Transverse colon (tissue), 4 donors: ENCODE measurements at regions not wholly inside any gene's neighbourhood (a gene's known extent, or its start where the extent isn't known, plus 50 kb on each side); places are given as distances from the start of the nearest gene placed in this dataset.

Experiments
- DNase-seq: peaks from one replicate; pipeline ENCODE4 v3.0.0-alpha.2; 2019
- H3K27ac ChIP-seq, 4 donors: fragments of 200-600 bp; sonication (generic); 2 replicates each; pipeline ENCODE4 v1.5.1; 2016 to 2018; ENCODE audit warnings: inconsistent platforms in 4 of 4
- H3K27me3 ChIP-seq: fragments of 200-600 bp; sonication (generic); 2 replicates; pipeline ENCODE4 v1.5.1; 2017; ENCODE audit warnings: inconsistent platforms
- H3K36me3 ChIP-seq, 4 donors: fragments of 200-600 bp; sonication (generic); 2 replicates each; pipeline ENCODE4 v1.5.1; 2017 to 2019; ENCODE audit warnings: inconsistent platforms in 4 of 4
- H3K4me1 ChIP-seq, 4 donors: fragments of 200-600 bp; sonication (generic); 2 replicates each; pipeline ENCODE4 v1.5.1; 2017 to 2020; ENCODE audit warnings: inconsistent platforms in 4 of 4
- H3K4me3 ChIP-seq, 4 donors: fragments of 200-600 bp; sonication (generic); 1 replicate in 1 of 4; 2 replicates in 3 of 4; pipeline versions ENCODE4 v1.5.1 to v1.6.1; 2017 to 2019; ENCODE audit warnings: inconsistent platforms in 4 of 4
- H3K9me3 ChIP-seq, 2 donors: fragments of 200-600 bp; sonication (generic); 2 replicates each; pipeline ENCODE4 v1.5.1; 2017 to 2019; ENCODE audit warnings: inconsistent platforms in 2 of 2
- CTCF ChIP-seq, 5 experiments: fragments of 200-600 bp in 3 of 5; fragments of 450-650 bp in 2 of 5; sonication (generic) in 3 of 5; IDR thresholded peaks; 1 replicate in 2 of 5; 2 replicates in 3 of 5; pipeline ENCODE4 v1.5.1; 2016 to 2017; ENCODE audit warnings: antibody characterized with exemption in 5 of 5, inconsistent platforms in 3 of 5, mild to moderate bottlenecking in 2 of 5, moderate library complexity in 1 of 5
- EP300 ChIP-seq: sonication (generic); formaldehyde crosslinking; IDR thresholded peaks from one replicate; pipeline ENCODE4 v1.6.1; 2017; ENCODE audit warnings: antibody characterized with exemption, low read depth
- POLR2A ChIP-seq: fragments of 450-650 bp; IDR thresholded peaks from one replicate; pipeline ENCODE4 v1.6.1; 2016; ENCODE audit warnings: antibody characterized with exemption, mild to moderate bottlenecking, moderate library complexity
- POLR2AphosphoS5 ChIP-seq, 3 donors: sonication (generic); formaldehyde crosslinking; IDR thresholded peaks; one replicate each; pipeline ENCODE4 v1.6.1; 2016; ENCODE audit warnings: antibody characterized with exemption in 3 of 3
- WGBS, 2 donors: methylation state at CpG; one replicate each; pipeline ENCODE4 v1.1.5; 2018; ENCODE audit warnings: low coverage in 1 of 2; 5-methylcytosine and 5-hydroxymethylcytosine counted together
- in situ Hi-C, 4 donors: fragments of 200-750 bp; cut with MboI; loops; one replicate each; pipeline versions ENCODE4 v1.15.0 to v1.15.1; 2017; ENCODE audit warnings: low sequenced_read_pairs in 3 of 4, low pct_ligation_motif_present in 1 of 4, low pct_unique_long_range_greater_than_20kb in 1 of 4
- intact Hi-C: fragments of 100-400 bp; cut with DNase I; formaldehyde crosslinking; loops from one replicate; pipeline ENCODE4 v1.15.1; 2023; ENCODE audit warnings: low total_unique reads

- no peaks in the 10 kb centered on the region for H3K27me3 ChIP-seq
- no peak for TF ChIP-seq EP300
- TF ChIP-seq POLR2AphosphoS5 (IDR thresholded peaks at IDR 0.05) = no peak
- no peak for TF ChIP-seq CTCF (IDR thresholded peaks at IDR 0.05)
- TF ChIP-seq POLR2A = no peak
- H3K36me3 ChIP-seq = no peaks in the 10 kb centered on the region
- no peaks in the 10 kb centered on the region for H3K9me3 ChIP-seq
- H3K4me1 ChIP-seq = no peaks in the 10 kb centered on the region
- in situ Hi-C loops (no loop called here), intact Hi-C loops (no loop called here)
- no peak overlapping the region for H3K4me3 ChIP-seq
- 81% methylated on average over 1 of the region's 1 CpG; no CpG with 5 or more reads in 1 of the 2 donors for WGBS, 2 donors
- no peak for DNase-seq
- no peak overlapping the region for H3K27ac ChIP-seq
Observed at GRCh38 chr20:55538261-55538908, 466.9 kb downstream of the CBLN4 start.

- DNase-seq = no peak
- Histone ChIP-seq H3K4me3 (no peak overlapping the region), H3K4me1 (no peaks in the 10 kb centered on the region), H3K36me3 (no peaks in the 10 kb centered on the region), H3K27ac (no peak overlapping the region), H3K27me3 (no peaks in the 10 kb centered on the region), H3K9me3 (no peaks in the 10 kb centered on the region)
- intact Hi-C loops = no loop called here
- no peak for TF ChIP-seq CTCF (IDR thresholded peaks at IDR 0.05)
- no peak for TF ChIP-seq POLR2A
- no peak for TF ChIP-seq EP300
- TF ChIP-seq POLR2AphosphoS5 (IDR thresholded peaks at IDR 0.05) = no peak
- in situ Hi-C loops = no loop called here
- 66 to 72% methylated on average over 3 to 7 of the region's 7 CpGs for WGBS, 2 donors
Observed at GRCh38 chr20:55535366-55535765, 470.0 kb downstream of the CBLN4 start.

- H3K27ac ChIP-seq = no peak overlapping the region
- no peak for DNase-seq
- H3K4me1 ChIP-seq = peaks cover 0 to 2% (median 0%) of the 10 kb centered on the region in 4 donors
- TF ChIP-seq POLR2A (no peak), EP300 (no peak), CTCF (IDR thresholded peaks at IDR 0.05) (no peak), POLR2AphosphoS5 (IDR thresholded peaks at IDR 0.05) (no peak)
- in situ Hi-C loops (no loop called here), intact Hi-C loops (no loop called here)
- H3K4me3 ChIP-seq = no peak overlapping the region
- WGBS, 2 donors = 71 to 73% methylated on average over 1 to 3 of the region's 3 CpGs
- no peaks in the 10 kb centered on the region for H3K36me3 ChIP-seq
- no peaks in the 10 kb centered on the region for H3K27me3 ChIP-seq
- H3K9me3 ChIP-seq = no peaks in the 10 kb centered on the region
Observed at GRCh38 chr20:55533632-55534031, 471.7 kb downstream of the CBLN4 start.

GRCh38 chr20:55530763-55531162, 474.6 kb downstream of the CBLN4 start:
- no peaks in the 10 kb centered on the region for H3K36me3 ChIP-seq
- H3K27ac ChIP-seq = no peak overlapping the region
- no peaks in the 10 kb centered on the region for H3K27me3 ChIP-seq
- no peak overlapping the region for H3K4me3 ChIP-seq
- no peaks in the 10 kb centered on the region for H3K9me3 ChIP-seq
- in situ Hi-C loops = no loop called here
- TF ChIP-seq CTCF (IDR thresholded peaks at IDR 0.05) = no peak
- no peak for TF ChIP-seq POLR2AphosphoS5 (IDR thresholded peaks at IDR 0.05)
- TF ChIP-seq POLR2A = no peak
- TF ChIP-seq EP300 = no peak
- intact Hi-C loops = no loop called here
- no peak for DNase-seq
- H3K4me1 ChIP-seq = peaks cover 0 to 2% (median 0%) of the 10 kb centered on the region in 4 donors
- 87 to 94% methylated on average over 2 to 3 of the region's 3 CpGs for WGBS, 2 donors
